ENCODE measurements at regions not wholly inside any gene's neighbourhood (a gene's known extent, or its start where the extent isn't known, plus 50 kb on each side); places are given as distances from the start of the nearest gene placed in this dataset.

DNA sequence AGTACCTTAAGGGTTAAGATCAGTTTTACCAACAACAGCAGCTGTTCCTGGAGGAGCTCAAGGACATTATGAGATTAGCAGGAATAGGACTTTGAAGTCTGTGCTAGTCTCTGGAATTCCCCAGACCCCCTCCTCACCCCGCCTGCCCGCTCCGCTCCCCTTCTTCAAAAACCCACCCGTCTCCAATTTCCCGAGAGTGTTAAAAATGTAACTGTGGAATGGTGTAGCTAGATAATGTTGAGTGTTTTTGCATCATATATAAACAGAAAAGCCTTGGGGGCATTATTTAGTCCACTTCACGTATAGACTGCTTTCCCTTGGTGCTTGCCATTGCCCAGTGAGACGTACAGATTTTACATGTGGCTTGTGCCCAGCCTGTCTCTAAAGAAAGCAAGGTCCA, 65.0 kb upstream of the SEMA6D start:
- intact Hi-C loops (cut with micrococcal nuclease): no loop called here
- TF ChIP-seq, protein P1, sequence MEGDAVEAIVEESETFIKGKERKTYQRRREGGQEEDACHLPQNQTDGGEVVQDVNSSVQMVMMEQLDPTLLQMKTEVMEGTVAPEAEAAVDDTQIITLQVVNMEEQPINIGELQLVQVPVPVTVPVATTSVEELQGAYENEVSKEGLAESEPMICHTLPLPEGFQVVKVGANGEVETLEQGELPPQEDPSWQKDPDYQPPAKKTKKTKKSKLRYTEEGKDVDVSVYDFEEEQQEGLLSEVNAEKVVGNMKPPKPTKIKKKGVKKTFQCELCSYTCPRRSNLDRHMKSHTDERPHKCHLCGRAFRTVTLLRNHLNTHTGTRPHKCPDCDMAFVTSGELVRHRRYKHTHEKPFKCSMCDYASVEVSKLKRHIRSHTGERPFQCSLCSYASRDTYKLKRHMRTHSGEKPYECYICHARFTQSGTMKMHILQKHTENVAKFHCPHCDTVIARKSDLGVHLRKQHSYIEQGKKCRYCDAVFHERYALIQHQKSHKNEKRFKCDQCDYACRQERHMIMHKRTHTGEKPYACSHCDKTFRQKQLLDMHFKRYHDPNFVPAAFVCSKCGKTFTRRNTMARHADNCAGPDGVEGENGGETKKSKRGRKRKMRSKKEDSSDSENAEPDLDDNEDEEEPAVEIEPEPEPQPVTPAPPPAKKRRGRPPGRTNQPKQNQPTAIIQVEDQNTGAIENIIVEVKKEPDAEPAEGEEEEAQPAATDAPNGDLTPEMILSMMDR (IDR thresholded peaks at IDR 0.05; ENCODE audit: borderline replicate concordance): no peak
- Histone ChIP-seq H3K36me3 (no peaks in the 10 kb centered on the region), H3K4me1 (no peaks in the 10 kb centered on the region), H3K27me3 (ENCODE audit: low read depth) (peaks cover 14% of the 10 kb centered on the region), H3K27ac (replicated peaks) (no peak overlapping the region), H3K9me3 (replicated peaks) (no peaks in the 10 kb centered on the region), H3K4me3 (no peak overlapping the region)
- no peak for DNase-seq

DNA sequence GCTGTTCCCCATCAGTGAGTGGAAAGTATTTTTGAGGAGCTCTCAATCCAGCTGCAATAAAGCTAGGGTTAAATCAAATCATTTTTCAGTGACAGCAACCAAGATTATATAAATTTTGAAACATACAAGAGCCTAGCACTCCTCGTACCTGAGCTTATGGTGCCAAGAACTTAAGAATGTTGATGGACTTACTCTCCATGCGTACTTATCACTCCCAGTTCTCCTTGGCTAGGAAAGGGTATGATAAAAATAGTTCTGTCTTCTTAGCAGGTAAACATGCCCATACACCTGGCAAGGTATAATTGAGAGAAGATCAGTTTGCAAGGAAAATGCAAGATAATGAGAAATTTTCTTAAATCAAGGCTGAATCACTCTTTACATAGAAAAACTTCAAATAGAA, 64.5 kb upstream of the SEMA6D start:
- Histone ChIP-seq H3K4me1 (no peaks in the 10 kb centered on the region), H3K9me3 (replicated peaks) (no peaks in the 10 kb centered on the region), H3K27ac (replicated peaks) (no peak overlapping the region), H3K4me3 (no peak overlapping the region), H3K27me3 (ENCODE audit: low read depth) (peaks cover 14% of the 10 kb centered on the region), H3K36me3 (no peaks in the 10 kb centered on the region)
- DNase-seq: no peak
- TF ChIP-seq, protein P1 (IDR thresholded peaks at IDR 0.05; ENCODE audit: borderline replicate concordance): no peak
- intact Hi-C loops (cut with micrococcal nuclease): no loop called here

DNA sequence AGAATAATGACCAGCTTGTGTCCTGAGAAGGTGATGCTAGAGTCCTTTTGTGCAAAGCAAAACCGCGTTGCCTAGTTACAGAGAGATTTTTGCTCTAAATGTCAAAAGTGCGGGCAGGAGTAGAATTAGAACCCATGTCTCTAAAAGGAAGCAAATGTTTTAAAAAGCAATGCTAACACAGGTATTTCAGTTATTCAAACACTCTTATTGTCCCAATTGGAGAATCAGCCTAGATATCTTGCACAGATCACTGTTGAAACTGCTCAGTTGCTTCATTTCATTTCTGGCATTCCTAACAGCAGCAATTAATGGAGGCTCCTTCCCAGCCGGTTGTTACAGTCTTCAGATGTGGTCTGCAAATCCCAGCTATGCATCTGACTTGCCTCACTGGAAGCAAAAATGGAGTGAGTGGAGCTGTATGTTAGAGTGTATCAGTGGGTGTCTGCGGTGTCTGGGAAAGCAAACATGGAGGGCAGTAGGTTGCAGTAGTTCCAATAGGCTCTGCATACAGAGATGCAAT, 55.6 kb upstream of the SEMA6D start:
- peaks cover 5% of the 10 kb centered on the region for H3K4me1 ChIP-seq
- no peak overlapping the region for H3K27ac ChIP-seq (replicated peaks)
- DNase-seq: no peak
- H3K4me3 ChIP-seq: no peak overlapping the region
- no peaks in the 10 kb centered on the region for H3K27me3 ChIP-seq (ENCODE audit: low read depth)
- TF ChIP-seq, protein P1 (IDR thresholded peaks at IDR 0.05; ENCODE audit: borderline replicate concordance): no peak
- H3K9me3 ChIP-seq (replicated peaks): no peaks in the 10 kb centered on the region
- intact Hi-C loops (cut with micrococcal nuclease): no loop called here
- no peaks in the 10 kb centered on the region for H3K36me3 ChIP-seq

DNA sequence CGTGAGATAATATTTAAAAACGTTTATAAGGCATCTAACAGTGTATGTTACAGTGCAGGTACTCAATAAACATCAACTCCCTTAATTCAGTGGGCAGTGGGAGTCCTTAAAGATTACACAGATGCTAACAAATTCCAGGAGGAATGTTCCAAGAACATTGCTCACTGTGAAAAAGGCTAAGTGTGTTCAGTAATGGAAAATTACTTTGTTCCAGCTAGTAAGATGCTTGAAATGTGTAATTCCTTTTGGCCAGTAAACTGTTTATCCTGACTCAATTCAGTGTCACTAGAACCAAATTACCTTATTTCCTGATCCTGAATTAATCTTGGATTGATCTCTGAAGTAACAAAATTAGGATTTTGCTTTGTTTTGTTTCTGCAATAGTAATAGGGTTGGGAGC, 54.2 kb upstream of the SEMA6D start:
- Histone ChIP-seq H3K9me3 (replicated peaks) (no peaks in the 10 kb centered on the region), H3K4me1 (peaks cover 5% of the 10 kb centered on the region), H3K27me3 (ENCODE audit: low read depth) (no peaks in the 10 kb centered on the region), H3K36me3 (no peaks in the 10 kb centered on the region), H3K4me3 (no peak overlapping the region), H3K27ac (replicated peaks) (no peak overlapping the region)
- intact Hi-C loops (cut with micrococcal nuclease): no loop called here
- DNase-seq: no peak
- TF ChIP-seq, protein P1 (IDR thresholded peaks at IDR 0.05; ENCODE audit: borderline replicate concordance): no peak
